ENCODE measurements at regions not wholly inside any gene's neighbourhood (a gene's known extent, or its start where the extent isn't known, plus 50 kb on each side); places are given as distances from the start of the nearest gene placed in this dataset.
"Not testable (repeated sequence)": the region's sequence is repeated elsewhere in the genome, so short reads cannot be mapped to it uniquely, and the experiment has no call there.

GRCh38 chr10:46787321-46787615 lies 124.0 kb upstream of the PTPN20 start:
- TF ChIP-seq CTCF (IDR thresholded peaks at IDR 0.05; ENCODE audit: low read depth, low read length) = peak; percentile 43
- no peak for DNase-seq (ENCODE audit: extremely low read depth, low read depth)

DNA sequence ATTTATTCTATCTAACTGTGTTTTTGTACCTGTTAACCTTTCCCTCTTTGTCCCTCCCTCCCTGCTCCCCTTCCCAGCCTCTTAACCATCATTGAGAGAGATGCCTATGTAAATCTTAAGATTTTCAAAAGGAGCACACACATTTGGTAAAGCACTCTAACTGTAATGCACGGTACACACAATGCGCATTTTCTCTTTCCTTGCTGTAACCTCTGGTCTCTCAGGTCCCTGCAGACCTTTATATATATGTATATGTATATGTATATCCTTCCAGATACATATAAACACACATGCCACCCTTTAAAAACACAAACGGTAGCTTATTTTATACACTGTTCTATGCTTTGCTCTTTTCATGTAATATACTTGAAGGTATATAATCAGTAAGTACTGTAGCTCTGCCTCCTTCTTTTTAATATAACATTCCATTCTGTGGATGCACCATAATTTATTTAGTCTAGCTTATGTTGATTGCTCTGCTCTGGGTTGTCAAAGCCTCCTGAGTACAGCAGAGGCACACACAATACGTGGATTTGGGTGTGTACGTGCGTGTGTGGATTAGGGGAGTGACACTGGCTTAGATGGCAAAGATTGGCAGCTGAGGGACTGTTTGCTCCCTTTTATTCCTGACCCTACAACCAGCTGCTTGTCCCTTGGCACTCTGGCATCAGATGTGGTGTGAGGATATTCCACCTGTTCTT lies 118.4 kb upstream of the PTPN20 start:
- not testable (repeated sequence) for DNase-seq (ENCODE audit: extremely low read depth, low read depth)

- DNase-seq (ENCODE audit: extremely low read depth, low read depth) = not testable (repeated sequence)
These were observed 114.9 kb upstream of the PTPN20 start for GRCh38 chr10:46796351-46796750.

DNA sequence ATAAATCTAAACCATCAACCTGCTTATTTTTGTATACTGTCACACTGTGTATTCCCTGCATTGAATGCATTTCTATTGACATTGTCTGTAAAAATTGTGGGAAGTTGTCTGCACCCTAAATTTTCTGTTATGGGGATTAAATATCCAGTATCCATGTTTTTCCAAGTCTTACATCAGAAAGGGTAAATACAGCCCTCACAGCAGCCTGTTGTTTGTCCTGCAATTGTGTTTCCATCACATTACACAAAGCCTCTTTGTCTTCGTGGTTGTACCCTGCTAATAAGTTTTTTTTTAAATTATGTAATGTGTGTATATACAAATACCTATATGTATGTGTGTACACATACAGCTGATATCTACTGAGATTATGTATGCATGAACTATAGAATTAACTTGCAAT lies 109.2 kb upstream of the PTPN20 start:
- not testable (repeated sequence) for DNase-seq (ENCODE audit: extremely low read depth, low read depth)

- DNase-seq (ENCODE audit: extremely low read depth, low read depth) = not testable (repeated sequence)
These were observed 108.1 kb upstream of the PTPN20 start for GRCh38 chr10:46803082-46803481.

GRCh38 chr10:46810222-46810621 lies 101.0 kb upstream of the PTPN20 start:
- DNase-seq (ENCODE audit: extremely low read depth, low read depth) = not testable (repeated sequence)

DNA sequence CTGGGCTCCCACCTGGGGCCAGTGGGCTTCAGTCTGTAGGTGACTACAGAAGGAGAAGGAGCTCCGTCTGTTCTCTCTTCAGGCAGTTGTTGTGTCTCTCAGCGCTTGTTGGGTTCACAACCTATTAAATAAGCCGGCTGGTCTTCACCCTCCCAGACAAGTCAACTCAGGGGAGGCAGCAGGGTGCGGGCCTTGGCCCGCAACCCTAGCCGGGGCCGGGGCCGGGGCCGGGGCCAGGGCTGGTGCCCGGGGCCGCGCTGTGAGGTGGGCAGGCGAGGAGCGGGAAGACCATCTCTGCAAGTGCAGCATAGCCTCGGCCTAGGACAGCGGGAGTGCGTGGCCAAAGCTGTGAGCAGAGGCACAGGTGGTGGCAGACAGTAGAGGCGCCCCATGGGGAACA lies 95.1 kb upstream of the PTPN20 start:
- not testable (repeated sequence) for DNase-seq (ENCODE audit: extremely low read depth, low read depth)

- DNase-seq (ENCODE audit: extremely low read depth, low read depth) = not testable (repeated sequence)
These were observed 70.7 kb upstream of the PTPN20 start for GRCh38 chr10:46840393-46841050.

DNA sequence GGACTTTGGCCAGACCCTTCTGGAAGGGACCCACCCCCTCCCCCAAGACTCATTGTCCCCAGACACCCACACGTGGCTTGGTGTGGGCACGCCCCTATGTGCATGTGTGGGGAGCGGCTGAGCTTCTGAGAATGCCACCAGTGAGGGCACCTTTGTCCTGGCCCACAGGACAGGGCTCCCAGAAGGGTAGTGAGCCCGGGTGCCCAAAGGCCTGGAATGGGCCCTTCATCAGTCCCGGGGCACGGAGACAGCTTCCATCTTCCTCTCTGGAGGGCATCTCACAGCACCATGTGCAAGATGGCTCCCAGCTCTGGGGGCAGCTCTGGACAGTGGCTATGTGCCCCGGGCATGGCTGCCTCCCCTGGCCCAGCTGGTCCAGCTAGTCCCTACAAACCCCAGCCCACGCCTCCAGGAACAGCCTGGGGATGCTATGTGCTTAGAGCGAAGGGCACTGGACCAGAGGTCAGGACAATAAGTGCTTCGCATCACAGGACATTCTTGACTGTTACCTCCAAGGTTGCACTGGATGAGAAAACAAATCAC lies 70.1 kb upstream of the PTPN20 start:
- not testable (repeated sequence) for DNase-seq (ENCODE audit: extremely low read depth, low read depth)

DNA sequence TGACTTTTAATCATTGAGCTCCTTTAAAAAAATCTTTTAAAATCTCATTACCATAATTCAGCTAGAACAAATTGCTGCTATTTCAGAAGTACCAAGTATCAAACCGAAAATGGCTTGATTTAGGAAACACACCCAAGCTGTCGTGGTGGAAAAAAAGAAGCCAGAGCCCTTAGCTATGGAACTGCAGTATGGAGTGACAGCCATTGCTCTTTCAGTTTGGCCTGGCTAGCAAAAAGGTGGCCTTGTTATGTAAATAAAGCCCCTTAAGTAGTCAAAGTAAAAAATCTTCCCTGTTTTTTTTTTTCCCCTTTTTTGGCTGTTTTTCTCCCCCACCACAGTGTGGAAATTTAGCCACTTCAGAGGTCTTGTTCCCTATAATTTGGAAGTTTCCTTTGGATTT lies 66.0 kb upstream of the PTPN20 start:
- DNase-seq (ENCODE audit: extremely low read depth, low read depth) = not testable (repeated sequence)

DNA sequence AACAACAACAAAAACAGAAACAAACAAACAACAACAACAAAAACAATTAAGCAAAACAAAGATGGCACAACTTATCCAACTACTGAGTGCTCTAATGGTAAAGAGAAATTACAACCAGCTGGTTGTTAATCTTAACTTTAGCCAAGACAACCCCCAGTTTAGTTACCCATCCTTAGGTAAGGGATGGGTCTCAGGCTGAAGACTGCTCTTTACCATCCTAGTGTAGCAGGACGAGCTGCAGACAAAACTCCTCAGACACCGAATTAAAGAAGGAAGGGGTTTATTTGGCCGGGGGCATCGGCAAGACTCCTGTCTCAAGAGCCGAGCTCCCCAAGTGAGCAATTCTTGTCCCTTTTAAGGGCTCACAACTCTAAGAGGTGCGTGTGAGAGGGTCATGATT lies 65.6 kb upstream of the PTPN20 start:
- DNase-seq (ENCODE audit: extremely low read depth, low read depth) = not testable (repeated sequence)

GRCh38 chr10:46860753-46861152 lies 50.5 kb upstream of the PTPN20 start:
- DNase-seq (ENCODE audit: extremely low read depth, low read depth) = not testable (repeated sequence)

Measured in AG09319 (cell line).